H54 (cell line): ENCODE measurements at regions not wholly inside any gene's neighbourhood (a gene's known extent, or its start where the extent isn't known, plus 50 kb on each side); places are given as distances from the start of the nearest gene placed in this dataset.
"Not testable (repeated sequence)": the region's sequence is repeated elsewhere in the genome, so short reads cannot be mapped to it uniquely, and the experiment has no call there.

Experiments
- DNase-seq: peaks from one replicate; pipeline ENCODE4 v3.0.0; 2011; ENCODE audit warnings: low spot score, mixed read lengths; ENCODE audit not compliant: insufficient read length
- FAIRE-seq: peaks from 3 replicates; lab custom pipeline; 2011; peaks lifted over from hg19 to GRCh38; lab: Jason Lieb, UNC
- POLR2A ChIP-seq: IDR thresholded peaks from 2 replicates; pipeline ENCODE4 v1.6.1; 2011; ENCODE audit warnings: low read depth, mild to moderate bottlenecking, low read length

DNA sequence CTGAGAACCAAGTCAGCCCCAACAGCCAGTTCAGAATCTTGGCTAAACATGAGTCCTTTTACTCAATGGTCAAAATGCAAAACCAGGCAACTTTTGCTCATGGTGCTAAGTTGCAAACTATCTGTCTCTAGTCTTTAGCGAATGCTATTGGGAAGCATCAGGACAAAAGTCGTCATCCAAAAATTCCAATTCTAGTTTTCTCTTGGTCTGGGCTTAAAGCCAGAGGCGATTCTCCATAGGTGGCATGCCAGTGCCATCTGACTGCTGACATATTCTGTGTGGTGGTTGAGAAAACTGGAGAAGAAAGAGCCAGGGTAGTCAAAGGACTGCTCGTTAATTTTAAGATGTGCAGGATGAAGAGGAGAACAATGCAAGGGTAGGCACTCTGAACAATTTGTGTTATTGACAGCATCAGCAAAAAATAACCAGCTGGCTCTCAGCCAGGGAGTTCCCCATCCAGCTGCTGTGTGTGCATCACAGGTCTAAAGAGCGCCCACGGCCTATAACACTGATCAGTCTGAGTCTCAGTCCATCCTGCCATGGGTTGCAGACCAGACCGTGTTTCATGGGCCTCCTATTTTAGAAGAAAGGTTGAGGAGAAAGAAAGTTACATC is 313.6 kb downstream of the ALDH8A1 start:
- DNase-seq (no peak), FAIRE-seq (no peak)
- TF ChIP-seq POLR2A, result no peak

DNA sequence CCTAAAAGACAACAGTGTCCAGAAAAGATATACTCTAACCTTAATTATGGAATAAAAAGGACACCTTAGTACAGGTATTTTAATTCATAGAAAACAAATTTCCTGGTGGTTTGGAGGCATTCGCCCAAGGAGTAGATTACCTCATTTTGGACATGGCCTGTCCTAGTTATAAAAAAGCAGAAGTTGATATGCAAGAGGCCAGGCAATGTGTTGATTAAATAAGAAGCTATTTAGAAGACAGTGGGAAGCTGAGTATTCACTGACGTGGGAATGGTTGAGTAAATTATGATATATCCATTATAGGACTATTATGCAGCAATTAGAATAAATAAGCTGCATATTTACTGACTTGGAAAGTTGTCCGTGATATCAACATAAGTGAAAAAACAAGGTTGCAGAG is 314.9 kb downstream of the ALDH8A1 start:
- TF ChIP-seq POLR2A, result no peak
- no peak for FAIRE-seq
- no peak for DNase-seq

DNA sequence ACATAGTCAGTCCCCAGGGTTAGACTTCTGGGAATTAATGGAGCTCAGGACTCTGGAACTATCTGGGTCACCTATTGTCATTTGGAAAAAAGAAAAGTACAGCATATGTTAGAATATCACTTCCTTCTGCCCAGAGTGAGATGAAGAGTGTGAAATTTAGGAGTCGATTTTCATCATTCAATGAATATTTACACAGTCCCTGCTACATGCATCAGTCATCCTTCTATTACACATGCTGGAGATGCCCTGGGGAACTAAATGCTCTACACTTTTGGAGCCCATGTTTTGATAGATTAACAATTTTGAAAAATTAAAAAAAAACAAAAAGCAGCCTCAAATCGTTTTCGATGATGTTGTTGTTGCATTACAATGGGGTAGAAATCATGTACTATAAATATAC is 315.4 kb downstream of the ALDH8A1 start:
- no peak for TF ChIP-seq POLR2A
- FAIRE-seq, result no peak

DNA sequence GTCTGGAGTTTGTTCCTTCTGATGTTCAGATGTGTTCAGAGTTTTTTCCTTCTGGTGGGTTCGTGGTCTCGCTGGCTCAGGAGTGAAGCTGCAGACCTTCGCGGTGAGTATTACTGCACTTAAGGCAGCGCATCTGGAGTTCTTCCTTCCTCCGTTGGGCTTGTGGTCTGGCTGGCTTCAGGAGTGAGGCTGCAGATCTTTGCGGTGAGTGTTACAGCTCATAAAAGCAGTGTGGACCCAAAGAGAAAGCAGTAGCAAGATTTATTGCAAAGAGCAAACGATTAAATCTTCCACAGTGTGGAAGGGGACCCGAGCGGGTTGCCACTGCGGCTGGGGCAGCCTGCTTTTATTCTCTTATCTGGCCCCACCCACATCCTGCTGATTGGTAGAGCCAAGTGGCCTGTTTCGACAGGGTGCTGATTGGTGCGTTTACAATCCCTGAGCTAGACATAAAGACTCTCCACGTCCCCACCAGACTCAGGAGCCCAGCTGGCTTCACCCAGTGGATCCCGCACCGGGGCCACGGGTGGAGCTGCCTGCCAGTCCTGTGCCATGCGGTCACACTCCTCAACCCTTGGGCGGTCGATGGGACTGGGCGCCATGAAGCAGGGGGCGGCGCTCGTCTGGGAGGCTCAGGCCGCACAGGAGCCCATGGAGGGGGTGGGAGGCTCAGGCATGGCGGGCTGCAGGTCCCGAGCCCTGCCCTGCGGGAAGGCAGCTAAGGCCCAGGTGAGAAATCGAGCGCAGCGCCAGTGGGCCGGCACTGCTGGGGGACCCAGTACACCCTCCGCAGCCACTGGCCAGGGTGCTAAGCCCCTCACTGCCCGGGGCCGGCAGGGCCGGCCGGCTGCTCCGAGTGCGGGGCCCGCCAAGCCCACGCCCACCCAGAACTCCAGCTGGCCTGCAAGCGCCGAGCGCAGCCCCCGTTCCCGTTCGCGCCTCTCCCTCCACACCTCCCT is 315.3 kb upstream of the SGK1 start:
- DNase-seq, FAIRE-seq: not testable (repeated sequence)

More for the DNA sequence above, 315.4 kb downstream of the ALDH8A1 start:
- no peak for DNase-seq

DNA sequence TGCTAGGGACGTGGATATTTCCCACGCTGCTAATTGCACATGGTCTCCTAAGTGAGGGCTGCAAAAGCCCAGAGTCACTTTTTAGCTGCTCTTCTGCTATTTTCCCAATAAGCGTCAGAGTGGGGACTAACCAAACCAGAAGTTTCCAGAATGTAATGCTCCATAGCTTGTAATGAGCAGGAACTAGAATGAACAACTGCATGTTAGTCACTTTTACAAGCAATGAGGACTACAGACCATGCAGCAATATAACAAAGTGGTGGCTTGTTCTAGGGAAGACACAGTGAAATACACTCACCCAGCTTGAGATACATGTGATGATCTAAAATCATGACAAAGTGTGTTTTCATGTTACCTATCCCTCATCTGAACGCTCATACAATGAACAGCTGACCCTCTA is 314.1 kb upstream of the SGK1 start:
- no peak for TF ChIP-seq POLR2A
- FAIRE-seq, result no peak
- DNase-seq, result no peak

DNA sequence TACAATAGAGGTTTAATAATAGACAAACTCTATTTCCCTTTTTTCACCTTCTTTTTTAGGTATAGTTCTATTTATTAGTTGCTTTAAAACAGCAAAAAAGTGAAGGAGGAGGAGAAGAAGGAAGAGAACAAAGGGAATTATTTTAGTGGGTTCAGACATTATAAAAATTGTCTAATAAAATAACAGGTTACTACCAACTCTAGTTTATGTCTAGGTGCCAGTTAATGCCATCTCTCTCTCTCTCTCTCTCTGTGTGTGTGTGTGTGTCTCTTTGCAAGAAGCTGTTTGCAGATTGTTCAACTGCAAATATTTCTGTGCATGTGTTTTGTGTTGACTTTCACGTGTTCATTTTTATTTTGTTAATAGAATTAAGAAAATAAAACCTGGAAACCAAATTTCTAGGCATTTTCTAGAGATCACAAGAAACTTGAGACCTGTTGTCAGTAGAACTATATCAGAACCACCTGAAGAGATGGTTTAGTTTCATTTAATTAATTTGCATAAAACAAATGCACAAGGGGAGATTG is 313.5 kb upstream of the SGK1 start:
- no peak for TF ChIP-seq POLR2A
- FAIRE-seq, result no peak
- DNase-seq, result no peak

DNA sequence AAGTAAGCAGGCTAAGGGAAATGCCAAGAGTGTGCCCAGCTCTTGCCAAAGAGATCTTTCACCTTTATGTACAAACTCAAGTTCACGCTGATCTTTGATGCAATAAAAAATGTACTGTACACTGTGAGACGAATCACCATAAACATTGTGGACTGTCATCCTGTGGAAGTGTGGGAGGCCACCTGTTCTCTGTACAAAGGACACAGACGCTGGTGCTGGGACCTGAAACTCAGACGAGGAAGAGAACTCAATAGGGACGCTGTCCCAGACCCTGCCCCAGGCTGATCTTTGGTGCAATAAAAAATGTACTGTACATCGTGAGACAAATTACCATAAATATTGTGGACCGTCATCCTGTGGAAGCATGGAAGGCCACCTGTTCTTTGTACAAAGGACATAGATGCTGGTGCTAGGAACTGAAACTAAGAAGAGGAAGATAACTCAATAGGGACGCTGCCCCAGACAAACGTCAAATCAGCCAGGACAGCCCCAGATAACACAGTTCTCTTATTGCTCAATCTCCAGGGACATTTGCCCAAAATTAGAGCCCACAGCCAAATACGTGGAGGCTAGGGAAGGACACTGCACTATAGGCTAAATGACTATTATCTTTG is 312.7 kb upstream of the SGK1 start:
- DNase-seq (no peak), FAIRE-seq (no peak)
- no peak for TF ChIP-seq POLR2A

DNA sequence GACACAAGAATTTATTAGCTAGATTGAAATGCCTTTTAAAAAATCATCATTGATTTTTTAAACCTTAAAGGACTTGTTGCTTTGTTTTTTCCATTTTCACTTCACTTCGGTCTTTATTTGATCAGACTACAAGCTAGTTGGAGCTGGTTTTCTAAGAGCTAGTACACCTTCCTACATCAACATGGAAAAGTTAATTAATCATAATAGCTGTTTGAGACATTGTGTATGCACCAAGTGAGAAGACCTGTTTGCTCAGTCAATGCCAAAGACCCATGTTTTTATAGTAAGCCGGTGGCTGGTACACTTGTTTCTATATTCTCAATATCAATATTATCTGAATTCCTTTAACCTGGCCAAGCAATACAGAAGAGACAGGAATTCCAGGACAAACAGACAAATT is 310.2 kb upstream of the SGK1 start:
- no peak for FAIRE-seq
- DNase-seq, result no peak
- no peak for TF ChIP-seq POLR2A

DNA sequence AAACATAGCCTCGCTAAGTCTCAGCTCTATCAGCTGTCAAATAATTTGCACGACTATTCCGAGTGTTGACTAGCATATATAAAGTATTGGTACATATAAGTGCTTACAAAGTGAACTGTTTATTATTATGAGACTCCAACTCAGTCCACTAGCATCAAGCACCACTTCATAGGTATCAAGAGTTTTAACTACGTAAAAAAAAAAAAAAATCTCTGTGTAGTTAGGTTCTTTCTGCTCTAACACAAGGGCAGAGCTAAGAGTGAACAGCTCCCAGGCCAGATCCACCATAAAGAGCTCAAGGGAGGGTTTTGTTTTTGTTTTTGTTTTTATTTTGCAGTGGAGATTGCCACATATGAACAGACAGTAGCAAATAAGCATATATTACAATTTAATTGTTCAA is 309.8 kb upstream of the SGK1 start:
- TF ChIP-seq POLR2A, result no peak
- FAIRE-seq, result no peak
- no peak for DNase-seq

DNA sequence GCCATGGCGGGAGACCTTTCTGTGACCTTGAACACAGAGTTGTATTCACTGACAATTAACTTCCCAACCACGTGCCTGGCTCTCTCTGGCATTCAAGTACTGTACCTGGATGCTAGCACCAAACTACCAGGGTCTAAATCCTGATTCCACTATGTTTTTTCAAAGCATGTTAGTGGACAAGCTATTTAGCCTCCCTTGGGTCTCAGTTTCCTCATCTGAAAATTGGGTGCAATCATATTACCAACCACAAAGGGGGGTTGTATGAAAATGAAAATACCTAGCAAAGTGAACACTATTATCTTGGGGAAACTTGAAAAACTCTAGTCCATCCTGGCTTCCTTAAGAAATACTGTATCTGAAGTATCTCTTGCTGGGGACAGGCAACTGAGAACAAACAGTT is 308.7 kb upstream of the SGK1 start:
- FAIRE-seq (no peak), DNase-seq (no peak)
- TF ChIP-seq POLR2A, result no peak

DNA sequence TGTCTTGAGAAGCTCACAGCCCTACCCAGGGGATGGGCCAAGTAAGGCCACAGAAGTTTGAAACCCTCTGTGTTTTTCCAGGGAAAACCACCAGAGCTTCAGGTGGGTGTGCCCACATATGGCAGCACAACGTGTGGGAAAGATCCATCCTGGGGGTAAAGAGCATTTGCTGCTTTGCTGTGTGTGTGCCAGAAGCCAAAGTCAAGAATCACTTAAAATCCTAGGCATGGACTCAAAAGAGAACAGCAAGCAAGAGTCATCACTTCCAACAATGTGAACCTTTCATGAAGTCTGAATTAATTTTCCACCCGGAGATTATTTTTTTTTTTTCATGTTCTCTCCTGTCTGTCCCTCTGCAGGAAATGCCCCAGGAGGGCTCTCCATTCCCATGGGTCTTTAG is 308.2 kb upstream of the SGK1 start:
- DNase-seq (no peak), FAIRE-seq (no peak)
- no peak for TF ChIP-seq POLR2A

DNA sequence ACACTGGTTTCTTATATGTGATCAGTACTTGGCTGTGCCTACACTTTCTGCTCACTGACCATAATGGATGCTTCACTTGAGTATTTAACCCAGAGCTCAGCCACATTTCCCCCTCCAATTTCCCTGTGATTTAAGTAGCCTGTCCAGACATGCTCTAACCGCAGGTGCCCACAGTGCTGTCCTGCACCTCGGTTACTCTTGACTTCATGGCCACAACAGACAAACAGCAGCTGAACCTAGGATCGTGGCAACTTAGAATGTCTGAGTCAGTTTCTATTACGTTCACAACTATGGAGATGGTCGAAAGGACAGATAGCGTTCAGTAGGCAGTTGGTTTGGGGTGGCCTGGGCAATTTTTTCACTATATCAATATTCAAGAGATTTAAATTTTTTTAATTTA is 306.9 kb upstream of the SGK1 start:
- TF ChIP-seq POLR2A, result no peak
- DNase-seq (no peak), FAIRE-seq (no peak)

DNA sequence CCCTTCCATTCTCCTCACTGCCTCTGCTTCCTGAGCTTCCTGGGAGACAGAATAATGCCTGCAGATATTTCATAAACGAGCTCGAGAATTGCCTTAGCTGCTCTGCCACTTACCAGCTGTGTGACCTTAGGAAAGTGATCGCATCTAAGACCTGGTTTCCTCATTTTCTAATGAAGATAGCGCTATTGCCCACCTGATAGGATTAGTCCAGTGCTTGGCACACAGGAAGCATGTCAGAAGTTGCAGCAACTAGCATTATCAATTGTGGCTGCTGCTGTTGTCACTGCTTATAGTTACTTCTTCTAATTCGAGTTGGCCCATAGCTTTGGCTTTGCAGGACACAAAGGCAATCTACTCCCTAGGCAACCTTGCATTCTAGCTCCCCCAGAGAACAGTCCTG is 305.5 kb upstream of the SGK1 start:
- FAIRE-seq, result no peak

More for the DNA sequence above, 305.5 kb upstream of the SGK1 start:
- no peak for TF ChIP-seq POLR2A
- DNase-seq, result no peak
